GM12873 (cell line): ENCODE measurements at regions not wholly inside any gene's neighbourhood (a gene's known extent, or its start where the extent isn't known, plus 50 kb on each side); places are given as distances from the start of the nearest gene placed in this dataset.

Source experiments
- TF ChIP-seq, protein P1 (sequence below): IDR thresholded peaks from 2 replicates; pipeline ENCODE4 v1.5.1; 2012; ENCODE audit warnings: low read depth, mild to moderate bottlenecking, moderate library complexity, low read length, control low read depth; ENCODE audit not compliant: insufficient read depth; ENCODE audit errors: missing control alignments

DNA sequence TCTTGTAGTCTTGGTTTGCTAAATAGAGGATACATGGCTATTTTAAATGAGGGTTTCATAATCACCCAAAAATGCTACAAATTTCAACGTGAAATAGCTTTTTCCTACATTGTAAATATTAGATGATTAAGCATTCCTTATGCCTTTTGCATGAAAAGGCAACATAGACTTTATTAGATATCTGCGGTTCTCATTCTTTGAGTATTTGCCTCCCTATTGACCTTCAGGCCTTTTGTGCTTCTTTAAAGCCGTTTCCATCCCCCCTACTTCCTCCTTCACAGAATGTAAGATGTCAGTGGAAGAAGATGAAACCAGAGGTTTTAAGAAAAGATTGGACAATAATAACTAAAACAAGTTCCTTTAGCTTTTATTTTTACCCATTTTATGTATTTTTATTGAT, 144.1 kb downstream of the UBE2E3 start:
- TF ChIP-seq, protein P1, sequence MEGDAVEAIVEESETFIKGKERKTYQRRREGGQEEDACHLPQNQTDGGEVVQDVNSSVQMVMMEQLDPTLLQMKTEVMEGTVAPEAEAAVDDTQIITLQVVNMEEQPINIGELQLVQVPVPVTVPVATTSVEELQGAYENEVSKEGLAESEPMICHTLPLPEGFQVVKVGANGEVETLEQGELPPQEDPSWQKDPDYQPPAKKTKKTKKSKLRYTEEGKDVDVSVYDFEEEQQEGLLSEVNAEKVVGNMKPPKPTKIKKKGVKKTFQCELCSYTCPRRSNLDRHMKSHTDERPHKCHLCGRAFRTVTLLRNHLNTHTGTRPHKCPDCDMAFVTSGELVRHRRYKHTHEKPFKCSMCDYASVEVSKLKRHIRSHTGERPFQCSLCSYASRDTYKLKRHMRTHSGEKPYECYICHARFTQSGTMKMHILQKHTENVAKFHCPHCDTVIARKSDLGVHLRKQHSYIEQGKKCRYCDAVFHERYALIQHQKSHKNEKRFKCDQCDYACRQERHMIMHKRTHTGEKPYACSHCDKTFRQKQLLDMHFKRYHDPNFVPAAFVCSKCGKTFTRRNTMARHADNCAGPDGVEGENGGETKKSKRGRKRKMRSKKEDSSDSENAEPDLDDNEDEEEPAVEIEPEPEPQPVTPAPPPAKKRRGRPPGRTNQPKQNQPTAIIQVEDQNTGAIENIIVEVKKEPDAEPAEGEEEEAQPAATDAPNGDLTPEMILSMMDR: no peak

DNA sequence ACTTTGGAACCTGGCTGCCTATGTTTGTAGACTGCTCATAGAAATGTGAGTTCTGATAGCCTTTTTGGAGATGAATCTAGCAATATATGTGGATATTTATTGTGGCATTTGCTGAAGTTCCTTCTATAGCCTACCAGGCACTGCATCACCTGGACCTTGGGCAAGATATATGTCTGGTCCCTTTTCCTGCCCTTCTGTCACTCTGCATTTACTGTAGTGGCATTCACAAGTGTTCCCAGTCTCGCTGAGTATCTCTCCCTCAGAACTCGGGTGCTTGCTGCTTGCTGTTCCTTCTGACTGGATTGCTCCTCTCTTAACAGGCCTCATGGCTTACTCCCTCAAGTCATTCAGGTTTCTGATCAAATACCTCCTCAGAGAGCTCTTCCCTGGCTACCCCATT, 145.0 kb downstream of the UBE2E3 start:
- TF ChIP-seq, protein P1: no peak

DNA sequence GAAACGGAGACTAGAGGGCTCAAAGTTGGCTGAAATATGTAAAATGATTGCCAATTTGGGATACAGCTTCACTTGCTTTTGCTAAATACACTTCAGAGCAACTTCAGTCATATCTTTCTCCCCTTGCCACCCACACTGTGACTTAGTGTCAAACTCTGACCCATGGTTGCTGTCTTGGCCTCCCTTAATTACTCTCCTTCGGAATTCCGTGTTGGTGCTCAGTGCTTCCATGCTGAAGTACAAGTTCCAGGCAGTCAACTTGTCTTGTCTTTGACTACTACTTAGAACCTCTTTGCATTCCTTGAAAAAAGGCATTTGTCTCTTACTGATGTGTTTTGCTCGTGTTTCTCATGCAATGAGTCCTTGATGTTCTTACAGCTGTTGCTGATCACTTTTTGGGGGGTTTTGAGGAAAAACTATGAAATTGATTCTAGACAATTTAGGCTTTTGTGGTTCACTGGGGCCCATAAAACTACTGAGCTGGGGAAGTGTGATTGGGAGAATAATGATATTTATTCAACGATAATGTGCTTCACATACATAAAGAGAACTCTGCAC, 146.0 kb downstream of the UBE2E3 start:
- TF ChIP-seq, protein P1: no peak

DNA sequence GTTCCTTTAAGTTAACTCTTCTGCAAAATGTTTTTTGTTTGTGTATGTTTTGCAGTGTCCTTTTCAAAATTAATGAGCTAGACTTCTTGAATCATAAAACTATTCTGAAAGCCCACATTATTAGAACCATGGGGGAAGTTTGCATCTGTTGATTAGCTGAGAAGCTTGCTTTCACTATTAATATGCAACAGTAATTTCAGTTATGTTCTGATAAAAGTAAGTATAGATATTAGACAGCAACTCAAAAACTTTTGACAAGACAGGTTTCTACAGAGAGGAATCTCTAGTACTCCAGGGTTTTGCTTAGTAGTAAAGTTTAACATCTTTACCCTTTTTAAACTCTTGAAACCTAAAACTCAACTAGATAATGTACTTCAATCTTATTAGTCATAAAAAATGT, 147.8 kb downstream of the UBE2E3 start:
- TF ChIP-seq, protein P1: no peak

DNA sequence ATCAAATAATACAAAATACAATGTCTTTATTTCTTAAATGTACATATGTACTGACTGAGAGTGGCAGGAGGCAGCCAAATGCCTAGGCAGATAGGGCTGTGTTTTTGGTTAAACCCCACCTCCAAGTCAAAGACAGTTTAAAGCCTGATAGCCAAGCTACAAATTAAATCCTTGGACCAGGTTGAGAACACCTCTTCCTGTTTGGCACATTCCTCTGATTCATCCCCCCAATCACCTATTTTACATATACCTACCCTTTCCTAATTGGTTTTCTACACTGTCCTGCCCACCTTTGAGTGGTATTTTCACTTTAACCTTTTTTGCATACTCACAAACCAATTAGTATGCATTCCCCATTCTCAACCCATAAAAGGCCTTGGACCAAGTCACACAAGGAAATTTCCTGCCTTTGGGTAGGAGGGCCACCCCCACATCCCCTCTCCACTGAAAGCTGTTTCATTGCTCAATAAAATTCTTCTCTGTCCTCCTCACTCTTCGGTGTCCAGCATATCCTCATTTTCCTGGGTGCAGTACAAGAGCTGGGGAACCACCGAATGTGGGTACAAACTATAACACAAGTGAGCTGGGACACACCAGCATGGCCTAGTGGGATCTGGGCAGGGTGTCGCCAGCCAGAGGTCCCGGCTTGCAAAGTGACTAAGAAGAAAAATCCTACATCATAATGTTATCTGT, 149.1 kb downstream of the UBE2E3 start:
- TF ChIP-seq, protein P1: no peak

DNA sequence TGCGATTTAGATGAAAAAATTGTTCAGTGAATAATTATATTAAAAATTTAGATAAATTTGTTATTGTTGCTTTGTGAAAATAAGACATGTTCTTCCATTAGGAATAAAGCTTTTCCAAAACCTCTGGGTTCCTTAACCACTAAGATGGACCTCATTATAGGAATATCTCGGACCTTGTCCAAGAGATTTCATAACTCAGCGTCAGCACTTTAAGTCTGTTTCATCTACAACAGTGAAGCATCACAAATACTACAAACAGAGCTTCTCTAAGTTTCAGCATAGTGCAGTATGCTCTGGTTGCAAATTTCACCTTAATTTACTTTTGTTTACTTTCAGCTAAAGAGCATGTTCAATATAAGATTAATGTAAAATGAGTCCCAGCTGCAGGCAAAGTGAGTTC, 150.3 kb downstream of the UBE2E3 start:
- TF ChIP-seq, protein P1: no peak

DNA sequence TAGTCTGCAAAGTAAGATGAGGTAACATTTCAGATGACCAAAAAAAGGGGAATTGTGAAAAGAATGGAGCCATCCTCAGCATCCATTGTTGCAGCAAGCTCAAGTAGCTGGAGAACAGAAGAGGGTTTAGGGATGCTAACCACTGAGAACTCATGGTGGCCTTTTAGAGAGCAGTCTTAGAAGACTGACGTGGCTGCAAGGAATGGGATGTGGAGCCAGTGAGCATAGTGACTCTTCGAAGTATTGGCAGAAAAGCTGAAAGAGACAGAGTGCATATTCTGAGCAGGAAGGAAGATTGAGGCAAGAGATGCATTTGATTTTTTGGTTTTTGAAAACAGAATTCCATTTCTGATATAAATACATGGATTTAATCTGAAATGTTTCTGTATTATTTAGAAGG, 151.2 kb downstream of the UBE2E3 start:
- TF ChIP-seq, protein P1: no peak
